GM19438 (cell line): ENCODE measurements at regions not wholly inside any gene's neighbourhood (a gene's known extent, or its start where the extent isn't known, plus 50 kb on each side); places are given as distances from the start of the nearest gene placed in this dataset.
"Not testable (repeated sequence)": the region's sequence is repeated elsewhere in the genome, so short reads cannot be mapped to it uniquely, and the experiment has no call there.

Experiments
- ATAC-seq: cut with Tn5 transposase; IDR thresholded peaks from one replicate; pipeline ENCODE4 v1.9.1; 2021; ENCODE audit warnings: low read depth; ENCODE audit not compliant: unreplicated experiment

- no peak for ATAC-seq
These were observed 462.3 kb downstream of the OMA1 start for GRCh38 chr1:58084266-58084665.

GRCh38 chr1:58082596-58082995 is 463.9 kb downstream of the OMA1 start:
- no peak for ATAC-seq

GRCh38 chr1:58076258-58076657 is 470.3 kb downstream of the OMA1 start:
- ATAC-seq = no peak

- ATAC-seq = no peak
These were observed 471.3 kb downstream of the OMA1 start for GRCh38 chr1:58075188-58075578.

- ATAC-seq = no peak
These were observed 474.1 kb downstream of the OMA1 start for GRCh38 chr1:58072450-58072849.

- ATAC-seq = no peak
These were observed 479.4 kb downstream of the OMA1 start for GRCh38 chr1:58067082-58067481.

GRCh38 chr1:58065520-58065919 is 481.0 kb downstream of the OMA1 start:
- ATAC-seq = no peak

GRCh38 chr1:58064166-58064565 is 482.4 kb downstream of the OMA1 start:
- no peak for ATAC-seq

- ATAC-seq = no peak
These were observed 483.4 kb downstream of the OMA1 start for GRCh38 chr1:58063095-58063494.

- no peak for ATAC-seq
These were observed 483.9 kb downstream of the OMA1 start for GRCh38 chr1:58062635-58063034.

- ATAC-seq = no peak
These were observed 485.9 kb downstream of the OMA1 start for GRCh38 chr1:58060559-58061170.

- no peak for ATAC-seq
These were observed 486.7 kb downstream of the OMA1 start for GRCh38 chr1:58059789-58060188.

GRCh38 chr1:58058323-58058722 is 488.2 kb downstream of the OMA1 start:
- ATAC-seq = no peak

GRCh38 chr1:58057826-58058225 is 488.7 kb downstream of the OMA1 start:
- ATAC-seq = no peak

- ATAC-seq = not testable (repeated sequence)
These were observed 495.3 kb downstream of the OMA1 start for GRCh38 chr1:58051187-58051586.

- no peak for ATAC-seq
These were observed 499.2 kb downstream of the OMA1 start for GRCh38 chr1:58047265-58047858.

- ATAC-seq = no peak
These were observed 501.3 kb downstream of the OMA1 start for GRCh38 chr1:58045094-58045705.

GRCh38 chr1:58041621-58042020 is 504.9 kb downstream of the OMA1 start:
- ATAC-seq = no peak

- ATAC-seq = no peak
These were observed 508.0 kb downstream of the OMA1 start for GRCh38 chr1:58038574-58038973.

- no peak for ATAC-seq
These were observed 511.0 kb downstream of the OMA1 start for GRCh38 chr1:58035523-58035922.

GRCh38 chr1:58033311-58033710 is 513.2 kb downstream of the OMA1 start:
- no peak for ATAC-seq

- ATAC-seq = no peak
These were observed 513.9 kb downstream of the OMA1 start for GRCh38 chr1:58032611-58033073.
